GM18861 (cell line): ENCODE measurements at regions not wholly inside any gene's neighbourhood (a gene's known extent, or its start where the extent isn't known, plus 50 kb on each side); places are given as distances from the start of the nearest gene placed in this dataset.

Experiments
- ATAC-seq: cut with Tn5 transposase; IDR thresholded peaks from one replicate; pipeline ENCODE4 v1.9.1; 2021; ENCODE audit not compliant: unreplicated experiment

DNA sequence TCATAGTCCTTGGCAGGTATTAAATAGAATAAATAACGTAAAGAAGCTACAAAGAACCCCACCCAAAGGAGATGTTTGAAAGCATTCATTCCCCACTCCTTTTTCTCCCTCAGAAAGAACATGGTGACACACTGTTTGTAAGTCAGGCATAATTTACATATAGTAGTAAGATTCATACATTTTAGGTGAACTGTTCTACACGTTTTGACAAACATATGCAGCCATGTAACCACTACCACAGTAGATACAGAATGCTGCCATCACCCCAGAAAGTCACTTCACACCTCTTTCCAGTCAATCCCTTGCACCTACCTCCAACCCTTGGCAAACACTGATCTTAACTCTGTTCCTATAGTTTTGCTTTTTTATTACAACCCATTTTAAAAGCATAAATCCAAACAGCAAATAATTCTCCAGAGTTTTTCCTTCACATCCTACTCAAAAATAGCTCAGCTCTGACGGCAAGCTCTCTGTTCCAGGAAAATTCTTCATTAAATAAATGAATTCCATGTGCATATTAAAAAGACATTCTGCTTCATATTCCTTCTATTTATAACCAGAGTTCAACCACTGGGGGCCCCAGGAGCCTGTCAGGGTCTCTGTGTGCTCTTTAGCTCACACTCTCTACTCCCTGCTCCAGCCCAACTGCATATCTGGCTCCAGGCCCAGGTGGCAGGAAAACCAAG is 258.8 kb downstream of the PLPP3 start:
- no peak for ATAC-seq

DNA sequence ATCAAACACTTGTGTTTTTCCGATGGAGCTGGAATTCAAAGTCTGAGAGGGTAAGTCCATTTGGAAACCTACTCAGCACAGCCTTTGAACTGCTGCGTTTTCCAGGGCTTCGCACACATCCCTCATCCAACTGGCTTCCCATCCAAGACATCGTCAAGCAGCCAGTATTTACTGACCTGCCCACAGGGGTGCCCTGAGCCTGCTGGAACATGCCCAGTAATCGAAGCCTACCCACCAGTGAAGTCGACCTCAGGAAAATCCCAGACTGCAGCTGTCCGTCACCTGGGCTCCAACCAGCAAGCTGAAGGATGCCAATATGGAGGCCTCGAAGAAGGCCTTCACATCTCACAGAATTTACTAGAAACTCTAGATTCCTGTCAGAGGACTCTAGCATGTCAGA is 261.6 kb downstream of the PLPP3 start:
- no peak for ATAC-seq

DNA sequence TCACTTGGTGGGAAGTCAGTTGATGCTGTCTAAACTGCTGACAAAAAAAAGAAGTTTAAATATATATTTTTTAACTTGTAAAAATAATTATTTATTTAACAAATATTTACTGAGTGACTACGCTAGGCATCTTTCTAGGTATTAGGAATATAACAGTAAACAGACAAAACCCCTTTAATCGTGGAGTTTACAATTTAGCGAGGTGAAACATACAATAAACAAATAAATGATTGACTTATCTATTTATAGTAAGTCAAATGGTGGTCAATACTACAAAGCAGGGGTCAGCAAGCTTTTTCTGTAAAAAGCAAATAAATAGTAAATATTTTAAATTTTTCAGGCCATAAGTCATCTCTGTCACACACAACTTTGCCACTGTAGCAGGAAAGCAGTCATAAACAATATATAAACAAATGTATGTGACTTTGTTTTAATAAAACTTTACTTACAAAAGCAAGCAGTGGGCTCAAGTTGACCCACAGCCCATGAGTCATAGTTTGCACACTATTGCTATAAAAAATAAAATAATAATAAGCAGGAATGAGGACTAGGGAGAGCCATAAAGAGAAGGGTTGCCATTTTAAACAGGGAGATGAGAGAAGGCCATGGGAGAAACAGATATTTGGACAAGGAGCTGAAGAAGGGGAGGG is 263.9 kb downstream of the PLPP3 start:
- ATAC-seq: no peak

DNA sequence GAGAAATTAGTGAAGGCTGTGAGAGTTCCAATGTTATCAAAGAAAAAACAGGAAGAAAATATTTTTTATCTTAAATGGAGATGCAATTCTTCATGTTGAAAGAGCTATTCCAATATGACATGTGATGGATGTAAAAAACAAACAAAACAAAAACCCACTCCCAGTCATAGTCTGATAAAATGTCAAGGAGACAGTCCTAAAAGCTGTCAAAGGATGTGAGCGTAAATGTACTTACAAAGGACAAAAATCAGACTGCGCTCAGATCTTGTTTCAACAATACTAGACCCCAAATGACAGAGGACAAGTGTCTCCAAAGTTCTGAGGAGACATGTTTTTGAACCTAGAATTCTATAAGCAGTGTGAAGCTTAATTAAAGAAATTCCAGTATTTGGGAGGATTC is 265.8 kb downstream of the PLPP3 start:
- no peak for ATAC-seq

DNA sequence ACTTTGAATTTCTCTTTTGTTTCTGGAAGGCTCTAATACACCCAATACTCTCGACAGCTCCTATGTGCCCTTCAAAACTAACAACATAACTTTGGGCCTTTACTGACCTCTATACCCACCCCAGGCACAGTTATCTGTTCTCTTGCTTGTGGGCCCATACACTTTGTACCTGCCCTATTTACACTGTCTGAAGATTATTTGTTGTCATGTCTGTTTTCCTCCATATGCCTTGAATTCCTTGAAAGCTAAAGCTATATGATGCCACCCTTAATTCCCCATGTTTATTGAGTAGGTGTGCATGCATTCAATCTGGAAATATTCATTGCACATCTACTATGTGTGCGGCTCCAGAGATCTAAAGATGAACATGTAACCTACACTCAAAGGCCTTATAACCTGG is 267.6 kb downstream of the PLPP3 start:
- no peak for ATAC-seq

DNA sequence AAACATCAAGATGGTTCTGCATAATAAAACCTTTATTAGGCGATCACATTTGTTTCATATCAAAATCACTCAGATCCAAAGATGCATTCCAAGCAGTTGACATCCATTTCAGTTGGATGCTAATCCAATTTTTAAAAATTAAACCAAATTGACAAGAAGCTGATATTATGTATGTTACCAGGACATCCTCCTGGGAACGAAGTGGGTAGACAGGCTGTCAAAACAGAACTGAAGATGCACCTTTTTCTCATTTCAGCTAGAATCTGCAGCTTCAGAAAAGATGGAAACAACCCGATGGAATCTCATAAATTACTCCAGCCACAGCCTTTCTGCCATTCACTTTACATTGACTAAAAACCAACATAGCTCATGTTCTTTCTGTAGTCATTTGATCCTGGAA is 268.4 kb downstream of the PLPP3 start:
- ATAC-seq: no peak

DNA sequence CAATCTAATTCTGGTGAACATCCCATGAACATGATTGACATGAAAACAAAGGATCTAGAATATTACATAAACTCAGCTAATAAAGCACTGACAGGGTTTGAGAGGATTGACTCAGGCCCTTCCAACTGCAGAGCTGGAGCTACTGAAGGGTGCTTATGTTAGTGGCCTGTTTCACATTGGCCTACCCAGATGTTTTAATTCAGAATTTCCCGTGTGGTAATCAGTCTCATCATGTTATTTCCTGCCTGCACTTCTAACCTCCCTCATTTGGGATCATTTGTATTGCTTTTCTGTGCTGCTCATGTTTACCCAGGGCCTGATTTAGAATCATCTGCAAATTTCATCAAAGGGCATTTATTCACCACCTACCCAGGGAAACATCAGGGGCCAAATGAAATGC is 270.3 kb downstream of the PLPP3 start:
- ATAC-seq: no peak

DNA sequence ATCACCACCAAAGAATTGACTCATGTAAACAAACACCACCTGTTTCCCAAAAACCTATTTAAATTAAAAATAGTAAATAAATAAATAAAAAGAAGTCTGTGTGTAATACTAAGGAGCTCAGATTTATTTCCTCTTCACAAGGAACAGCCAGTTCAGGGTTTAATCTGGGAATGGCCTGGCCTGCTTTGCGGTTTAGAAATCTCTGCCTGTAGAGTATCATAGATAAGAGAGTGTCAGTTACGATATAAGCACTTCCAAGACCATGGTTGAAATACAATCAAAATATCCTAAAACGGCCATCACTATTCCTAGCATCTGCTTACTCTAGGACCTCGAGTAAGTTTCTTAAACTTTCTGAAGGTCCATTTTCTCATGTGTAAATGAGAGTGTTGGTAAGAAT is 274.4 kb downstream of the PLPP3 start:
- ATAC-seq: no peak

DNA sequence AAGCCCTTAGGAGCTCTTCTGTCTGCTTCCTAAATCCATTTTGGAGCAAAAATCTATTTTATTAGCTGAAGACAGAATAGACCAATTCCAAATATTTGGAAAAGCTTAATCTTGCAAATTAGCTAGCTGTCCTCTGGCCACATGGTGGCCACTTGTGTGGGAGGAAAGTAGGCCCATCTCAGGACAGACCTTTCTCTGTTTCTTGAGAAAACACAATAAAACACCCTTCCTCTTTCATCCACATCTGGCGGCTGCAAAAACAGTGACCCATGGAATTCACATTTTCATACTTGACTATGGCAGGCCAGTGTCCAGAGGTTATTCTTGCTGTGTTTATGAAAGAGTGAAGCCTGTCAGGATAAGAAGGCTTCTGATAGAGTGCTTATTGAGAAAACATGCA is 275.6 kb downstream of the PLPP3 start:
- no peak for ATAC-seq

DNA sequence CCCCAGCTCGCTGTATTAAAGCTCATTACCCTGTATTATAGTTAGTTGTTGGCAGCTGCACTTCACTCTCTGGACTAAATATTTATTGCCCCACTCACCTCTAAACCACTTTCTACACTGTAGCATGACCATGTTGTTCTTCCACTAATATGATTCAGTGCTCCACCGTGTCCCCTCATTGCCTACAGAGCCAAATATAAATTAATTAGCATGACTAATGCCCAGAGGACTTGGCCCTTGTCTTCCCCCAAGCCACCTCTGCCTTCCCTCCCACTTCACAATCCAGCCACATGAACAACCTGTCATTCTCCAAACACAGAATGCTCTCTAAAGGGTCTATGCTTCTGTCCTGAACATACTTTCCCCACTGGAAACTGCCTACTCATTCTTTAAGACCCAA is 276.5 kb downstream of the PLPP3 start:
- ATAC-seq: no peak

DNA sequence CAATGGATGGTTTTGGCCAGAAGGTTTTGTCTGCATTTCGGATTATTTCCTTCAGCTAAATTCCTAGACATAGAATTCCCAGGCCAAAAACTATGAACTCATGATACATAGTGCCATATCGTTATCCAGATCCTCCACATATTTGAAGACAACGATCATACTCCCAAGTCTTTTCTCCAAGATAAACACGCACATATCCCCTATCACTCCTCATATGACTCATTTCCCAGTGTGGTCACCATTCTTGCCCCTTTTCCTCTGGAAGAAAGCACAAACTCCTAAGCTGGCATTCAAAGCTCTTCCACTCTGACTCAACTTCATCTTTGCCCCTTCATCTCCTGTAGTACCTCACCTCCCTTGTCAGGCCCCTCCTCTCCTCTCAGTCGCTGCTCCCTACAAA is 277.6 kb downstream of the PLPP3 start:
- ATAC-seq: no peak

DNA sequence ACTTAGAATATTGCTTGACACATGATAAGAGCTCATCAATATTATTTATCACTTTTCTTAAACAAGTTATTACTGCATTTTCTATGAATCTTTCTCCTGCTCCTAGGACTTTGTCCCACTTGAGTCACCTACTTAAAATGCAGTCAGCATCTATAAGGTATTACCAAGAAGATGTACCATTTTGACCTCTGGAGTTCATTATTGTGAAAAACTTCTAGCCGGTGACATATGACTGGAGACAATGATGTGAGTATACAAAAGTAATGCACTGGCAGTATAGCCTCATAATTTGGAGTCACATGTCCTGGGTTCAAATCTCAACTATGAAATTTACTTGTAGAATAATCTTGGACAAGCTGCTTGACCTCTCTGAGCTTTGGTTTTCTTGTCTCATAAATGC is 278.5 kb downstream of the PLPP3 start:
- no peak for ATAC-seq

DNA sequence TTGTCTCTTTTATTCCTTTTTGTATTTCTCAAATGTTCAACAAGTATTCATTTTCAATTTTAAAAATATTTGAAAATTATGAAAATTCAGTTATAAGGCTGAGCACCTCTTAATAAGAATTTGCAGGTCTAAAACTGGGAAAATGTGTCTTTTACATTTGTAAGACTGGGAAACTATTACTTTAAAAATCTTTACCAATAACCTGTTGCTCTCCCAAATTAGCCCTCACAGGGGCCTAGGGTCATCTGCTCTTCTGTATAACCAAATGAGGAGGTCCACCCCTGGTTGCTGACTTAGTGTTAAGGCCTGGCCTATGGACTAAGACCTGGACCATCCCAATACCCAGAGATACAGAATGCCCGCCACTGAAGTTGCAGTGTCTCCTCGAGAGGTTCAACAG is 280.5 kb downstream of the PLPP3 start:
- no peak for ATAC-seq

DNA sequence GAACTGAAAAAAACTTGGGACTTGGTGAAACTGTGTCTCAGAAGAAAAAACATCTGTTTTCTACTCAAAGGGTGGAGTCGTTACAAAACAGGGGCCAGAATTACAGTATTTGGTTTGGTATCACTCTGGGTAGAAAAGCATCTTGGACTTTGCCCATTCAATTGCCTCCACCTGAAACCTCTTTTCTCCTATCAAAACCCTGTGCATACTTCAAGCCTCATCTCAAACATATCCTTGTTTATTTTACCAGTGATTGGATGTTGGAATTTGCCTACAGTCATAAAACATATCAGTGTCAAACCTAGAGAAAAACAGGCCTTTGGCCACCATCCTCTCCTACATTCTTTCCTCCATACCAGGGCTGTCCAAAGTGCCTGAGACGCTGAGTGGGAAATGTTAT is 281.5 kb downstream of the PLPP3 start:
- no peak for ATAC-seq

DNA sequence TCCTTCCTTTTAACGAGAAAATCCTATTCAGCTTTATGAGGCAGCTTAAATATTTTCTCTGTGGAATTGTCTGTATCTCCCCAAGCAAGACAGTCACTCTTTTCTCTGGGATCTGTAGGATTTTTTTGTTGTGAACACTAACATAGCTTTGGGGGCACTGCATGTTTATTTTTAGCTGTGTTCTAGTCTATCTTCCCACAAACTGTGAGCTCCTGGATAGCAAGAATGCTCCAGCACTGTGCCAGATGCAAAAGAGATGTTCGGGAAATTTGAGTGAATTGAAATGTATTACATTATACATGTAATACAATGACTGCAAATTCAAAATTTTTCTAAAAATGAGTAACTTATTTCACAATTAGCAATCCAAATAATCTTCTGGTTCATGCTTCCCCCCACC is 282.2 kb downstream of the PLPP3 start:
- no peak for ATAC-seq

DNA sequence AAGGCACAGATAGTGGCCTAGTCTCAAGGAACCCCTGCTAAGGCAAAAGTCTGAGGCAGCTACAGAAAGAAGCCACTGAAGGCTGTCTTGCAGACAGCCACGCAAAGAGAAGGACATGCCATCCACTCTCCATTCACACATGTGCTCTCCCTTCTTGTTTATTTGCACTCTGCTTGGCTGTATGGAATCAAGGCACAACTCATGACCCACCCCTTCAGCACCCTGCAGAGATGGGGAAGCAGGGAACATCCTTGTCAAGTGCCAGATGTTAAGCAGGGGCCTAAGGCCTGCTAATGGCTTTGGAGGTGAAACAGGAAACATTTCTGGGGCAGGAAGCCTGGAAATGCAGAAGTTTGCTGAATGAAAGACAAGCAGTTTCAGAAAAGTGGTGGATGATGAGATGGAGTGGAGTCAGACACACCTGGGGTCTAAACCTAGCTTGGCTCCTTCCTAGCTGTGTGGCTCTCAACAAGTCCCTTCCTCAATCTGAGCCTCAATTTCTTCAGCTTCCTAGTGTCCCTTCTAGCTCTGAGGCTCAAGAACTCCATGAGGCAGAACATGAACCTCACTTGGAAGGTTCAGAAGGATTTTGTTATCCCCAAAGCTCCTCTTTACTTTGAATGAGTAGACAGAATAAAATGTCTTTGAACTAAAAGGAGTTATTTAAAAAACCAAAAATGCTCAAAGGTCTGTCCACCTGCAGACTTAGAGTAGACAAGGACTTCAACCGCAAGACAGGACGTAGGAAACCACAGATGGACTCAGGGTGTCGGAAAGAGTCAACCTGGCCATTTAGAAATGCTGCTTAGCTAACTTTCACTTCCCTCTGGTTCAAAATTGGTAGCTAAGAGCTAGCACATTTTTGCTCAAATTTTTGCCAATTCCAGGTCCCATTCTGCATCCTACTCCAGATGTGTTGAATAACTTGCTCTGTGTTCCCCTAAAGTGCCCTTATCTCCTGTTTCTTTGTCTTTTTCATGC is 283.1 kb downstream of the PLPP3 start:
- no peak for ATAC-seq

DNA sequence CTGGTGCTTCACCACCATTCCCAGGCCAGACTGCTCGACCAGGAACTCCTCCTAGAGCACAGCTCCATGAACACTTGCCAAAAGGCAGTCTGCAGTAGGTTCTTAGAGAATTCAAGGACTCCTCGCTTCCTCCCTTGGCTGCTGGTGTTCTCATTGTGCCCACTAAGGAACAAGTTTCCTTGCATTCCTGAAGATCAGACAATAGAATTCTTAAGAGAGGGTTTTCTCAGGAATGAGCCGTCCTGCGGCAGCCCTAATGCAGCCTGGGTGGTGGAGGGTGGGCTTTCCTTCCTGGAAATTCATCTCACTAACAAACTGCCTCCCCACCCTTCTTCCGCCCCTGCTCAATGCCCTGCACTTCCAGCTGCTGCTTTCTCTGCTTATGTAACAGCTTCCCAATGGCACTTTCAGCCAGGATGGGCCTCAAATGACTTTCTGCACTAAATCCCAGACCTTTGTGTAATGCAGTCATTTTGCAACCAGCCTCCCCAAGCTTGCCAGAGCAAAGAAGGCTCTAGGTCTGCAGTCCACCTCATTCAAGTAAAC is 287.9 kb downstream of the PLPP3 start:
- ATAC-seq: no peak

DNA sequence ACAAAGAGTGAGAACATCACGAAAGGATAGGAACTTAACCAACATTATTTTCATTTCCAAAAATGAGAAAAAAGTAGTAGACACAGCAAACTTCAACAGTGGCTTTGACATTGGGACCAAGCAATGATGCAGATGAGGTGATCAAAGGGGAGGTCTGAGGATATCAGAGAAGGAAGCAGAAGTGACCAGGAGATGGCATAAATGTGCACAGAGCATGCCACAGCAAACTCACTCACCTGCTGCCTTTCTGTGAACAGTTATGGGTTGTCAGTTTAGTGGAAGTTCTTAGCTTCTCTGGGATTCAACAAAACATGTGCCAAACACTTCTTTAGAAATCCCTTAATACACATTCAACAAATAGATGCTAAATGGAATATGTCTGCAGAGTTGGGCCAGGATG is 290.1 kb downstream of the PLPP3 start:
- no peak for ATAC-seq

DNA sequence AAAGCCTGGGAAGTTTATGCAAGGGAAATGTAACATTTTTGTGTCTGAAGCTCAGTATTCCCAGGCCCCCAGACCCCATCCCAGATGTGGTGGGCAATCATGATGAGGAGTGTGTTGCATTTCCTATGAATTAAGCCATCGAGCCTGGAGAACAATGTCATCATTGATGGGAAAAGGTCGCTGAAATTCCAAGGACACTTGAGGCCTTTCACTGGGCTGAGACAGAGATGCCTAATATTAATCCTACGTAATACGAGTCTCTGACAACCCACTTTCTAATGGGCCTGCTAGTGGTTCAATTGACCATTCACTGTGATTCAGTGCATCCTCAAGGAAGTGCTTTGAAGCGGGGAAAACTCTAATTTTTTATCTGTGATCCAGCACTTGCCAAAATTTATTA is 291.6 kb downstream of the PLPP3 start:
- no peak for ATAC-seq

DNA sequence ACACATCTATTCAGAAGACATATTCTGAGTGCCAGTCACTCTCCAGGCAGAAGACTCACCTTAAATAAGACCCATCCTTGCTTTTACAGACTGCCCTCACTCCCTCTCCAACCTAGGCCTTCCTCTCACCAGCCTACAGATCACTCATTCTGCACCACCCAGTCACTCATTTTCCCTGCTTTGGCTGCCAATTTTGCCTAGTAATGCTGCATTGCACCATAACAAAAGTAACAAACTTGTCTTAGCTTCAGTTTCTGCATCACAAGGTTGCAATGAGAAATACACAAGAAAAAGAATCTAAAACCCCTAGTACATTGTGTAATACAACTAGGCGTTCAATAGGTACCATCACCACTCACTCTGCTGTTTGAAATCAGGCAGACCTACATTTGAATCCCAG is 292.4 kb downstream of the PLPP3 start:
- ATAC-seq: no peak

DNA sequence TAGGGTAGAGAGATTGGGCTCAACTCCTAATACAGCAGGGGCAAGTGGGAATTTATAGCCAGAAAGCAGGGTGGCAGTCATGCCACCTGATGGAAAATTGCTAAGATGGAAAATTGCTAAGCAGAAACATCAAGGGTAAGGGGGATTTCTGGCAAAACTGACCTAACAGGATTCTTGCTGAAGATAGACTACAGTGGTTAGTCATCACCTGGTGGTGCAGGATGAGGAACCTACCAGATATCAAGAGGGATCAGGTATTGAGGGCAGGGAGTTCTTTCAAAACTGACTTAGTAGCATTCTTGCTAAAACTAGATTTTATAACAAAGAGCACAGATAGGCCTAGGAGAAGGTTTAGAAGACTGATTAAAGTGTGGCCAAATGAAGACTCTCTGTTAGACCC is 292.9 kb downstream of the PLPP3 start:
- ATAC-seq: no peak
